Left lung (tissue), 4 donors: ENCODE measurements at regions not wholly inside any gene's neighbourhood (a gene's known extent, or its start where the extent isn't known, plus 50 kb on each side); places are given as distances from the start of the nearest gene placed in this dataset.
"Not testable (repeated sequence)": the region's sequence is repeated elsewhere in the genome, so short reads cannot be mapped to it uniquely, and the experiment has no call there.

ENCODE experiments used
- ATAC-seq: fragments of 200-7000 bp; cut with Tn5 transposase; one replicate; pipeline ENCODE4 v1.9.1; 2020; ENCODE audit warnings: moderate library complexity
- DNase-seq, 4 donors: peaks; one replicate each; pipeline ENCODE4 v3.0.0-alpha.2; 2013 to 2020
- H3K27ac ChIP-seq, 2 donors: fragments of 200-600 bp; sonication (generic) in 1 of 2; one replicate each; pipeline versions ENCODE4 v1.5.0 to v1.8.0; 2020 to 2021
- H3K27me3 ChIP-seq, 2 donors: fragments of 200-600 bp; sonication (generic) in 1 of 2; one replicate each; pipeline versions ENCODE4 v1.5.0 to v1.8.0; 2020 to 2021
- H3K36me3 ChIP-seq, 2 donors: fragments of 200-600 bp; sonication (generic) in 1 of 2; one replicate each; pipeline versions ENCODE4 v1.5.0 to v1.8.0; 2020 to 2021
- H3K4me1 ChIP-seq, 2 donors: fragments of 200-600 bp; one replicate each; pipeline ENCODE4 v1.8.0; 2021
- H3K4me3 ChIP-seq, 2 donors: fragments of 200-600 bp; sonication (generic) in 1 of 2; one replicate each; pipeline versions ENCODE4 v1.5.0 to v1.8.0; 2020 to 2021; ENCODE audit warnings: mild to moderate bottlenecking in 1 of 2
- H3K9me3 ChIP-seq, 2 donors: fragments of 200-600 bp; sonication (generic) in 1 of 2; one replicate each; pipeline versions ENCODE4 v1.5.0 to v1.8.0; 2020 to 2021
- CTCF ChIP-seq, 2 donors: fragments of 200-600 bp; sonication (generic) in 1 of 2; IDR thresholded peaks; one replicate each; pipeline versions ENCODE4 v1.5.0 to v1.8.0; 2021; ENCODE audit warnings: antibody characterized with exemption in 2 of 2
- intact Hi-C, 2 donors: fragments of 100-400 bp; cut with DNase I; formaldehyde crosslinking; loops; one replicate each; pipeline versions ENCODE4 v1.11.2 to v1.14.2; 2022
- donor health status: DM: no; HTN: yes; CAD: no.
- donor health status: DM: no; HTN: no; CAD: no.

- Histone ChIP-seq H3K4me3 (no peak overlapping the region), H3K4me1 (no peaks in the 10 kb centered on the region), H3K27me3 (no peaks in the 10 kb centered on the region), H3K36me3 (no peaks in the 10 kb centered on the region), H3K9me3 (no peaks in the 10 kb centered on the region), H3K27ac (no peak overlapping the region)
- ATAC-seq = no peak
- no peak for DNase-seq
- intact Hi-C loops = no loop called here
- no peak for TF ChIP-seq CTCF (IDR thresholded peaks at IDR 0.05)
Measured at GRCh38 chr9:25350011-25350410, 328.2 kb downstream of the TUSC1 start.

- H3K36me3 ChIP-seq = no peaks in the 10 kb centered on the region
Measured at GRCh38 chr9:25322142-25322541, 356.1 kb downstream of the TUSC1 start.

GRCh38 chr9:25310961-25311360 is 367.3 kb downstream of the TUSC1 start:
- Histone ChIP-seq H3K4me1 (no peaks in the 10 kb centered on the region), H3K36me3 (no peaks in the 10 kb centered on the region), H3K4me3 (no peak overlapping the region), H3K27me3 (no peaks in the 10 kb centered on the region), H3K27ac (no peak overlapping the region), H3K9me3 (peaks cover 0 to 4% of the 10 kb centered on the region in 2 donors)
- ATAC-seq (no peak), DNase-seq (no peak)
- intact Hi-C loops = no loop called here
- no peak for TF ChIP-seq CTCF (IDR thresholded peaks at IDR 0.05)

More at GRCh38 chr9:25322142-25322541, 356.1 kb downstream of the TUSC1 start:
- Histone ChIP-seq H3K4me3 (no peak overlapping the region), H3K27me3 (no peaks in the 10 kb centered on the region), H3K4me1 (no peaks in the 10 kb centered on the region), H3K27ac (no peak overlapping the region), H3K9me3 (no peaks in the 10 kb centered on the region)
- DNase-seq = no peak
- intact Hi-C loops = no loop called here
- ATAC-seq = no peak
- no peak for TF ChIP-seq CTCF (IDR thresholded peaks at IDR 0.05)

GRCh38 chr9:25308549-25308948 is 369.7 kb downstream of the TUSC1 start:
- intact Hi-C loops = no loop called here
- no peak for TF ChIP-seq CTCF (IDR thresholded peaks at IDR 0.05)

GRCh38 chr9:25302601-25303000 is 375.6 kb downstream of the TUSC1 start:
- Histone ChIP-seq H3K4me1 (no peaks in the 10 kb centered on the region), H3K9me3 (no peaks in the 10 kb centered on the region), H3K36me3 (no peaks in the 10 kb centered on the region), H3K27me3 (no peaks in the 10 kb centered on the region), H3K27ac (no peak overlapping the region), H3K4me3 (no peak overlapping the region)
- DNase-seq (no peak), ATAC-seq (no peak)
- intact Hi-C loops = no loop called here
- no peak for TF ChIP-seq CTCF (IDR thresholded peaks at IDR 0.05)

More at GRCh38 chr9:25308549-25308948, 369.7 kb downstream of the TUSC1 start:
- Histone ChIP-seq H3K27ac (no peak overlapping the region), H3K36me3 (no peaks in the 10 kb centered on the region), H3K4me1 (no peaks in the 10 kb centered on the region), H3K27me3 (no peaks in the 10 kb centered on the region), H3K4me3 (no peak overlapping the region), H3K9me3 (peaks cover 0 to 4% of the 10 kb centered on the region in 2 donors)
- no peak for DNase-seq
- no peak for ATAC-seq

GRCh38 chr9:25288195-25288594 is 390.0 kb downstream of the TUSC1 start:
- H3K4me3 ChIP-seq, H3K4me1 ChIP-seq, intact Hi-C loops: not testable (repeated sequence)

More at GRCh38 chr9:25288195-25288594, 390.0 kb downstream of the TUSC1 start:
- H3K27me3 ChIP-seq, H3K36me3 ChIP-seq, DNase-seq, ATAC-seq, H3K27ac ChIP-seq, H3K9me3 ChIP-seq: not testable (repeated sequence)
